HT-29 (cell line): ENCODE measurements at regions not wholly inside any gene's neighbourhood (a gene's known extent, or its start where the extent isn't known, plus 50 kb on each side); places are given as distances from the start of the nearest gene placed in this dataset.
"Not testable (repeated sequence)": the region's sequence is repeated elsewhere in the genome, so short reads cannot be mapped to it uniquely, and the experiment has no call there.

Experiments used
- DNase-seq: peaks from one replicate; pipeline ENCODE4 v3.0.0-alpha.2; 2015; ENCODE audit warnings: low spot score

- DNase-seq = no peak
Measured at GRCh38 chr5:118193194-118193905, 795.0 kb downstream of the DTWD2 start.

GRCh38 chr5:118185018-118185417 is 803.3 kb downstream of the DTWD2 start:
- DNase-seq = no peak

GRCh38 chr5:118176146-118176545 is 812.2 kb downstream of the DTWD2 start:
- DNase-seq = no peak

GRCh38 chr5:118174671-118175070 is 813.7 kb downstream of the DTWD2 start:
- no peak for DNase-seq

GRCh38 chr5:118173340-118173739 is 815.0 kb downstream of the DTWD2 start:
- DNase-seq = no peak

- DNase-seq = no peak
Measured at GRCh38 chr5:118165619-118166018, 822.7 kb downstream of the DTWD2 start.

- DNase-seq = no peak
Measured at GRCh38 chr5:118156181-118156580, 832.2 kb downstream of the DTWD2 start.

- DNase-seq = no peak
Measured at GRCh38 chr5:118146824-118147223, 841.5 kb downstream of the DTWD2 start.

- DNase-seq = no peak
Measured at GRCh38 chr5:118144540-118144939, 843.8 kb downstream of the DTWD2 start.

GRCh38 chr5:118139361-118139760 is 849.0 kb downstream of the DTWD2 start:
- DNase-seq = no peak

GRCh38 chr5:118126159-118126558 is 862.2 kb downstream of the DTWD2 start:
- DNase-seq = no peak

GRCh38 chr5:118125687-118126086 is 862.7 kb downstream of the DTWD2 start:
- no peak for DNase-seq

- DNase-seq = no peak
Measured at GRCh38 chr5:118121258-118121657, 867.1 kb downstream of the DTWD2 start.

- DNase-seq = no peak
Measured at GRCh38 chr5:118115791-118116190, 872.6 kb downstream of the DTWD2 start.

GRCh38 chr5:118111956-118112355 is 876.4 kb downstream of the DTWD2 start:
- DNase-seq = no peak

- DNase-seq = not testable (repeated sequence)
Measured at GRCh38 chr5:118107246-118107645, 881.1 kb downstream of the DTWD2 start.

- DNase-seq = no peak
Measured at GRCh38 chr5:118098716-118099115, 889.6 kb downstream of the DTWD2 start.

- DNase-seq = no peak
Measured at GRCh38 chr5:118095115-118095514, 893.2 kb downstream of the DTWD2 start.

- DNase-seq = no peak
Measured at GRCh38 chr5:118088448-118088847, 899.9 kb downstream of the DTWD2 start.

GRCh38 chr5:118076490-118076889 is 911.9 kb downstream of the DTWD2 start:
- no peak for DNase-seq

GRCh38 chr5:118070041-118070440 is 918.3 kb downstream of the DTWD2 start:
- no peak for DNase-seq

GRCh38 chr5:118069452-118069851 is 918.9 kb downstream of the DTWD2 start:
- no peak for DNase-seq

GRCh38 chr5:118068886-118069285 is 919.5 kb downstream of the DTWD2 start:
- no peak for DNase-seq

GRCh38 chr5:118063836-118064235 is 924.5 kb downstream of the DTWD2 start:
- not testable (repeated sequence) for DNase-seq
